ENCODE measurements at regions not wholly inside any gene's neighbourhood (a gene's known extent, or its start where the extent isn't known, plus 50 kb on each side); places are given as distances from the start of the nearest gene placed in this dataset.

DNA sequence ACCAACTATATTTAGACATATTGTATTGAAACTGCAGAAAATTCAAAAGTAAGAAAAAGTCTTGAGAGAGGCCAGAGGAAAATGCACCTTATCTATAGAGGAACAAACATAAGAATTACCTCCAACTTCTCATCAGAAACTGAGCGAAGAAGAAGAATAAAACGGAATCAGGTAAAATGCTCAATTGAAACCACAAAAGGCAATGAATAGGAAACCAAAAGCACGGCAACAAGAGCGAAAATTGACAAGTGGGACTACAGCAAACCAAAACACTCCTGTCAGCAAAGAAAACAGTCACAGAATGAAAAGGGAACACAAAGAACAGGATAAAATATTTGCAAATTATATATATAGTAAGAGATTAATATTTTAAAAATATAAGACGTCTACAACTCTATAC lies 61.9 kb upstream of the PARP11 start (continued):
- TF ChIP-seq, protein P1, sequence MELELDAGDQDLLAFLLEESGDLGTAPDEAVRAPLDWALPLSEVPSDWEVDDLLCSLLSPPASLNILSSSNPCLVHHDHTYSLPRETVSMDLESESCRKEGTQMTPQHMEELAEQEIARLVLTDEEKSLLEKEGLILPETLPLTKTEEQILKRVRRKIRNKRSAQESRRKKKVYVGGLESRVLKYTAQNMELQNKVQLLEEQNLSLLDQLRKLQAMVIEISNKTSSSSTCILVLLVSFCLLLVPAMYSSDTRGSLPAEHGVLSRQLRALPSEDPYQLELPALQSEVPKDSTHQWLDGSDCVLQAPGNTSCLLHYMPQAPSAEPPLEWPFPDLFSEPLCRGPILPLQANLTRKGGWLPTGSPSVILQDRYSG (CRISPR knock-in tag; IDR thresholded peaks at IDR 0.05) = no peak
- TF ChIP-seq SALL2 (CRISPR knock-in tag; IDR thresholded peaks at IDR 0.05) (no peak), SNAPC2 (CRISPR knock-in tag; IDR thresholded peaks at IDR 0.05) (no peak), ZBTB7A (CRISPR knock-in tag; IDR thresholded peaks at IDR 0.05) (no peak), JUNB (CRISPR knock-in tag; IDR thresholded peaks at IDR 0.05; ENCODE audit: borderline replicate concordance) (no peak), NFKB2 (CRISPR knock-in tag; IDR thresholded peaks at IDR 0.05; ENCODE audit: borderline replicate concordance) (no peak), ZNF101 (CRISPR knock-in tag; IDR thresholded peaks at IDR 0.05; ENCODE audit: borderline replicate concordance, low read depth) (no peak), ZNF124 (CRISPR knock-in tag; IDR thresholded peaks at IDR 0.05) (no peak), TIGD3 (CRISPR knock-in tag; IDR thresholded peaks at IDR 0.05; ENCODE audit: borderline replicate concordance) (no peak), ZNF281 (CRISPR knock-in tag; IDR thresholded peaks at IDR 0.05; ENCODE audit: borderline replicate concordance) (no peak), ZNF788 (CRISPR knock-in tag; IDR thresholded peaks at IDR 0.05; ENCODE audit: borderline replicate concordance) (no peak)
- TF ChIP-seq, protein P2, sequence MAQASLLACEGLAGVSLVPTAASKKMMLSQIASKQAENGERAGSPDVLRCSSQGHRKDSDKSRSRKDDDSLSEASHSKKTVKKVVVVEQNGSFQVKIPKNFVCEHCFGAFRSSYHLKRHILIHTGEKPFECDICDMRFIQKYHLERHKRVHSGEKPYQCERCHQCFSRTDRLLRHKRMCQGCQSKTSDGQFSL (CRISPR knock-in tag; IDR thresholded peaks at IDR 0.05) = no peak
- TF ChIP-seq, protein P3, sequence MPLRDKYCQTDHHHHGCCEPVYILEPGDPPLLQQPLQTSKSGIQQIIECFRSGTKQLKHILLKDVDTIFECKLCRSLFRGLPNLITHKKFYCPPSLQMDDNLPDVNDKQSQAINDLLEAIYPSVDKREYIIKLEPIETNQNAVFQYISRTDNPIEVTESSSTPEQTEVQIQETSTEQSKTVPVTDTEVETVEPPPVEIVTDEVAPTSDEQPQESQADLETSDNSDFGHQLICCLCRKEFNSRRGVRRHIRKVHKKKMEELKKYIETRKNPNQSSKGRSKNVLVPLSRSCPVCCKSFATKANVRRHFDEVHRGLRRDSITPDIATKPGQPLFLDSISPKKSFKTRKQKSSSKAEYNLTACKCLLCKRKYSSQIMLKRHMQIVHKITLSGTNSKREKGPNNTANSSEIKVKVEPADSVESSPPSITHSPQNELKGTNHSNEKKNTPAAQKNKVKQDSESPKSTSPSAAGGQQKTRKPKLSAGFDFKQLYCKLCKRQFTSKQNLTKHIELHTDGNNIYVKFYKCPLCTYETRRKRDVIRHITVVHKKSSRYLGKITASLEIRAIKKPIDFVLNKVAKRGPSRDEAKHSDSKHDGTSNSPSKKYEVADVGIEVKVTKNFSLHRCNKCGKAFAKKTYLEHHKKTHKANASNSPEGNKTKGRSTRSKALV (CRISPR knock-in tag; IDR thresholded peaks at IDR 0.05) = no peak
